Prostate gland (tissue), 2 donors: ENCODE measurements at regions not wholly inside any gene's neighbourhood (a gene's known extent, or its start where the extent isn't known, plus 50 kb on each side); places are given as distances from the start of the nearest gene placed in this dataset.

Experiments
- DNase-seq: peaks from one replicate; pipeline ENCODE4 v3.0.0-alpha.2; 2019; ENCODE audit warnings: low spot score
- H3K27ac ChIP-seq, 2 donors: fragments of 200-600 bp; sonication (generic); 2 replicates each; pipeline ENCODE4 v1.5.1; 2017 to 2019
- H3K27me3 ChIP-seq: fragments of 200-600 bp; sonication (generic); replicated peaks from 2 replicates; pipeline ENCODE4 v1.5.1; 2019; ENCODE audit not compliant: insufficient read depth
- H3K36me3 ChIP-seq, 2 donors: fragments of 200-600 bp; sonication (generic); 1 replicate in 1 of 2; 2 replicates in 1 of 2; pipeline versions ENCODE4 v1.5.1 to v1.8.1; 2017 to 2019
- H3K4me1 ChIP-seq: fragments of 200-600 bp; sonication (generic); replicated peaks from 2 replicates; pipeline ENCODE4 v1.5.1; 2019
- H3K4me3 ChIP-seq, 2 donors: fragments of 200-600 bp; sonication (generic); 2 replicates each; pipeline ENCODE4 v1.5.1; 2017 to 2019
- H3K9me3 ChIP-seq: fragments of 200-600 bp; sonication (generic); 2 replicates; pipeline ENCODE4 v1.5.1; 2017
- POLR2A ChIP-seq: fragments of 450-650 bp; IDR thresholded peaks from one replicate; pipeline ENCODE4 v1.6.1; 2016; ENCODE audit warnings: antibody characterized with exemption, mild to moderate bottlenecking
- POLR2AphosphoS5 ChIP-seq: sonication (generic); formaldehyde crosslinking; IDR thresholded peaks from one replicate; pipeline ENCODE4 v1.6.1; 2017; ENCODE audit warnings: antibody characterized with exemption
- WGBS: methylation state at CpG from one replicate; pipeline ENCODE4 v1.1.5; 2018; 5-methylcytosine and 5-hydroxymethylcytosine counted together
- intact Hi-C: fragments of 100-400 bp; cut with DNase I; formaldehyde crosslinking; loops from one replicate; pipeline ENCODE4 v1.14.2; 2022
- TF ChIP-seq, protein P1 (sequence below), 4 experiments: fragments of 200-600 bp in 2 of 4; fragments of 450-650 bp in 2 of 4; sonication (generic) in 2 of 4; IDR thresholded peaks; 1 replicate in 3 of 4; 2 replicates in 1 of 4; pipeline ENCODE4 v1.5.1; 2016 to 2019; ENCODE audit warnings: antibody characterized with exemption in 4 of 4, mild to moderate bottlenecking in 2 of 4, moderate library complexity in 2 of 4

DNA sequence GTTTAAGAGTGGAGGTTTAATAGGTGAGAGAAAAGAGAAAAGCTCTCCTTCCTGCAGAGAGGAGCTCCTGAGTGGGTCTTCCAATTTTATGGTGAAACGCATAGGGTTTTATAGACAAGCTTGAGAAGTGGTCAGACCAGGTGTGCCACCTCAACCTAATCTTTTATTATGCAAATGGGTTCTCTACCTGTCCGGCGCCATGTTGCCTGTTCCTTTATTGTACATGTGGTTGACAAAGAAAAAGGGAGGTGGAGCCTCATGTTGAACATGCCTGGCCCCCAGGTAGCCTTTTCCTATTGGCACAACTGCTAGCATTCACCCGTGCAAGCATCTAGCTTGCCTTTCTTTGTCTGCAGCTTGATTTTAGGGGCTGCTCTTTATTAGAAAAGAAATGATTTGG, 115.9 kb upstream of the F13A1 start:
- H3K9me3 ChIP-seq = no peaks in the 10 kb centered on the region
- no peak for TF ChIP-seq POLR2A
- TF ChIP-seq, protein P1, sequence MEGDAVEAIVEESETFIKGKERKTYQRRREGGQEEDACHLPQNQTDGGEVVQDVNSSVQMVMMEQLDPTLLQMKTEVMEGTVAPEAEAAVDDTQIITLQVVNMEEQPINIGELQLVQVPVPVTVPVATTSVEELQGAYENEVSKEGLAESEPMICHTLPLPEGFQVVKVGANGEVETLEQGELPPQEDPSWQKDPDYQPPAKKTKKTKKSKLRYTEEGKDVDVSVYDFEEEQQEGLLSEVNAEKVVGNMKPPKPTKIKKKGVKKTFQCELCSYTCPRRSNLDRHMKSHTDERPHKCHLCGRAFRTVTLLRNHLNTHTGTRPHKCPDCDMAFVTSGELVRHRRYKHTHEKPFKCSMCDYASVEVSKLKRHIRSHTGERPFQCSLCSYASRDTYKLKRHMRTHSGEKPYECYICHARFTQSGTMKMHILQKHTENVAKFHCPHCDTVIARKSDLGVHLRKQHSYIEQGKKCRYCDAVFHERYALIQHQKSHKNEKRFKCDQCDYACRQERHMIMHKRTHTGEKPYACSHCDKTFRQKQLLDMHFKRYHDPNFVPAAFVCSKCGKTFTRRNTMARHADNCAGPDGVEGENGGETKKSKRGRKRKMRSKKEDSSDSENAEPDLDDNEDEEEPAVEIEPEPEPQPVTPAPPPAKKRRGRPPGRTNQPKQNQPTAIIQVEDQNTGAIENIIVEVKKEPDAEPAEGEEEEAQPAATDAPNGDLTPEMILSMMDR (IDR thresholded peaks at IDR 0.05) = no peak
- H3K4me3 ChIP-seq = no peak overlapping the region
- H3K27ac ChIP-seq = no peak overlapping the region
- no peak for DNase-seq
- intact Hi-C loops = no loop called here
- no peaks in the 10 kb centered on the region for H3K4me1 ChIP-seq
- WGBS = 49% methylated on average over 4 of the region's 4 CpGs
- H3K36me3 ChIP-seq = no peaks in the 10 kb centered on the region
- no peaks in the 10 kb centered on the region for H3K27me3 ChIP-seq

DNA sequence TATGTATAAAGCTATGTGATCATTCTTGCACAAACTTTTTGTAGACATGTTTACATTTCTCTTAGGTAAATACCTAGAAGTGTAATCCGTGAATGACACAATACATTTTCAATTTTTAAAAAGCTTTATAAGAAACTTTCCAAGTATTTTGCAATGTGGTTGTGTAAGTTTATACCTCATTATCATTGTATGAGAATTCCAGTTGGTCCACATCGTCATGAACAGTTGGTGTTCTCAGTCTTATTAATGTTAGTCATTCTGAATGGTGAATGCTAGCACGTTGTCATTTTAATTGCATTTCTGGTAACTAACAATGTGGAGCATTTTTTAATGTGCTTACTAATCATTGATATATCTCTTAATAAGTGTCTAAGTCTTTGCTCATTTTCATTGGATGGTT, 116.5 kb upstream of the F13A1 start:
- TF ChIP-seq POLR2AphosphoS5 = no peak
- no peak for TF ChIP-seq POLR2A
- TF ChIP-seq, protein P1 (IDR thresholded peaks at IDR 0.05) = no peak
- WGBS = 50% methylated on average over 3 of the region's 3 CpGs
- H3K36me3 ChIP-seq = no peaks in the 10 kb centered on the region
- H3K4me1 ChIP-seq = no peaks in the 10 kb centered on the region
- intact Hi-C loops = no loop called here
- H3K4me3 ChIP-seq = no peak overlapping the region
- no peaks in the 10 kb centered on the region for H3K9me3 ChIP-seq
- H3K27ac ChIP-seq = no peak overlapping the region
- DNase-seq = no peak
- H3K27me3 ChIP-seq = no peaks in the 10 kb centered on the region

DNA sequence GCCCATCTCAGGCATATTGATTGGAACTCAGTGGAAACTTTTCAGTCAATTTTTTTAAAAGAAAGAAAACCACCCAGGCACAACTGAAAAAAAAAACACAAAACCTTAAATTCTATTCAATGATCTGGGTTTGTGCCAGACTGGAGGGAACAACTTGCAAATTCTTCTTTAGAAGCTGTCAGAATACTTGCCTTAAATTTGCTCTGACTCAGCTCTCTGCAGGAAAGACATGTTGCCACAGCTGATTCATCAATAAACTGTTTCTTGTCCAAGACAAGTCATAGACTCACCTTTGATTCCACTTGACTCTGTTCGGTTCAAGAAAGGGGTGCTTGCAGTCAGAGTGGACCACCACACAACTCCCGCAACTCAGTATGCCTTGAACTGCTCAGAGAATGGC, 117.8 kb upstream of the F13A1 start:
- intact Hi-C loops = no loop called here
- no peaks in the 10 kb centered on the region for H3K36me3 ChIP-seq
- TF ChIP-seq, protein P1 (IDR thresholded peaks at IDR 0.05) = no peak
- no peak for TF ChIP-seq POLR2AphosphoS5
- no peak for TF ChIP-seq POLR2A
- 81% methylated on average over 2 of the region's 2 CpGs for WGBS
- H3K27me3 ChIP-seq = no peaks in the 10 kb centered on the region
- H3K9me3 ChIP-seq = no peaks in the 10 kb centered on the region
- H3K27ac ChIP-seq = no peak overlapping the region
- no peak for DNase-seq
- no peak overlapping the region for H3K4me3 ChIP-seq
- H3K4me1 ChIP-seq = no peaks in the 10 kb centered on the region

DNA sequence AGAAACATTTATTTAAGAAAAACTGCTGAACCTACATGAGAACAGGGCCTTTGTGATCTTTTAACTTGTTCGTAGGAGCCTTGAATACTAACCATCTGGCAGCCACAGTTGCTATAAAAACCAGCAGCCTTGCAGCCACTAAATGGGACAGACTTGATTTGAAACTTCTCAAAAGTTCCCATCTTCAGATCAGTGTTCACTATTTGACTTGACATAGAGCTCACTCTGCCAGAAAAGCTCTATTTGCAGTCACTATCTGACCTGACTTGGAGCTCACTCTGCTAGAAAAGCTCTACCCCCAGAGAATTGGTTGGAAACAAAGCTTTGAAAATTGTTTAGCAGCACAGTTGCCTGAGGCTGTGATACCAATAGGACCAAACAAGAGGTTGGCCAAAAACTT, 119.3 kb upstream of the F13A1 start:
- 19% methylated on average over 1 of the region's 1 CpG for WGBS
- H3K36me3 ChIP-seq = no peaks in the 10 kb centered on the region
- no peaks in the 10 kb centered on the region for H3K27me3 ChIP-seq
- H3K9me3 ChIP-seq = no peaks in the 10 kb centered on the region
- no peak overlapping the region for H3K4me3 ChIP-seq
- H3K4me1 ChIP-seq = no peaks in the 10 kb centered on the region
- H3K27ac ChIP-seq = no peak overlapping the region
- DNase-seq = no peak
- TF ChIP-seq POLR2A = no peak
- no peak for TF ChIP-seq POLR2AphosphoS5
- TF ChIP-seq, protein P1 (IDR thresholded peaks at IDR 0.05) = no peak
- intact Hi-C loops = no loop called here

DNA sequence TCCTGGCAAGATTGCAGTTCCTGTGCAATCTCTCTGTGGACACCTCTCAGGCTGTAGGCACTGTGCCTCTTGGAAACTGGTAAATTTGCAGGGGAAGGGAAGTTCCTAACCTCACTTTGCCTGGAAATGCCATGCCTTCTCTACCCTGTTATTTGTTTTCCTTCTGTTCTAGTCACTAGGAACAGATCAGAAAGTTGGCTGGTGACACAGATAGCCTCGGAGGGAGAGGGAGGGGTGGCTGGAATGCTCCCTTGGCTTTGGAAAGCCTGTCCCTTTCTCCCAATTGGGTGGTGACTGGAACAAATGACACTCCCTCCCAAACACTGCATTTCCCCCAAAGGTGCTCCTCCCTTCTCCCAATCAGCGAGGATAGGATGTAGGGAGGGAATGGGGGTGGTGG, 131.5 kb upstream of the F13A1 start:
- no peaks in the 10 kb centered on the region for H3K4me1 ChIP-seq
- H3K9me3 ChIP-seq = no peaks in the 10 kb centered on the region
- no peak overlapping the region for H3K4me3 ChIP-seq
- H3K36me3 ChIP-seq = no peaks in the 10 kb centered on the region
- no peak overlapping the region for H3K27ac ChIP-seq
- intact Hi-C loops = no loop called here
- no peak for DNase-seq
- H3K27me3 ChIP-seq = no peaks in the 10 kb centered on the region
- TF ChIP-seq, protein P1 (IDR thresholded peaks at IDR 0.05) = no peak
- TF ChIP-seq POLR2A = no peak
- WGBS = 18% methylated on average over 2 of the region's 2 CpGs
